Gastroesophageal sphincter (tissue), 4 donors: ENCODE measurements at regions not wholly inside any gene's neighbourhood (a gene's known extent, or its start where the extent isn't known, plus 50 kb on each side); places are given as distances from the start of the nearest gene placed in this dataset.

Experiments used
- ATAC-seq: fragments of 150-250 bp; one replicate; pipeline ENCODE4 v1.9.1; 2016; ENCODE audit warnings: mild to moderate bottlenecking, moderate library complexity
- H3K27ac ChIP-seq, 4 donors: fragments of 200-600 bp; sonication (generic) in 3 of 4; 1 replicate in 3 of 4; 2 replicates in 1 of 4; pipeline ENCODE4 v1.5.1; 2016 to 2019
- H3K27me3 ChIP-seq: fragments of 200-600 bp; sonication (generic); one replicate; pipeline ENCODE4 v1.5.1; 2019
- H3K36me3 ChIP-seq, 2 donors: fragments of 200-600 bp; sonication (generic); one replicate each; pipeline ENCODE4 v1.5.1; 2019; ENCODE audit warnings: control low read depth in 1 of 2
- H3K4me1 ChIP-seq, 3 donors: fragments of 200-600 bp; sonication (generic); 1 replicate in 2 of 3; 2 replicates in 1 of 3; pipeline ENCODE4 v1.5.1; 2016 to 2019; ENCODE audit warnings: control low read depth in 2 of 3
- H3K4me3 ChIP-seq, 2 donors: fragments of 200-600 bp; sonication (generic); one replicate each; pipeline ENCODE4 v1.5.1; 2019; ENCODE audit warnings: mild to moderate bottlenecking in 1 of 2, moderate library complexity in 1 of 2
- H3K9me3 ChIP-seq, 3 donors: fragments of 200-600 bp; sonication (generic); one replicate each; pipeline ENCODE4 v1.5.1; 2017 to 2019; ENCODE audit warnings: control low read depth in 2 of 3
- CTCF ChIP-seq, 4 experiments: fragments of 200-600 bp in 2 of 4; fragments of 450-650 bp in 2 of 4; sonication (generic) in 1 of 4; IDR thresholded peaks; one replicate each; pipeline ENCODE4 v1.5.1; 2017 to 2019; ENCODE audit warnings: antibody characterized with exemption in 4 of 4, mild to moderate bottlenecking in 2 of 4, moderate library complexity in 2 of 4
- EP300 ChIP-seq: sonication (generic); formaldehyde crosslinking; IDR thresholded peaks from one replicate; pipeline ENCODE4 v1.6.1; 2017; ENCODE audit warnings: antibody characterized with exemption, mild to moderate bottlenecking
- POLR2A ChIP-seq, 2 donors: fragments of 450-650 bp; IDR thresholded peaks; one replicate each; pipeline ENCODE4 v1.6.1; 2017; ENCODE audit warnings: antibody characterized with exemption in 2 of 2, mild to moderate bottlenecking in 2 of 2, moderate library complexity in 1 of 2
- POLR2AphosphoS5 ChIP-seq: sonication (generic); formaldehyde crosslinking; IDR thresholded peaks from one replicate; pipeline ENCODE4 v1.6.1; 2017; ENCODE audit warnings: antibody characterized with exemption
- WGBS, 2 donors: methylation state at CpG; one replicate each; pipeline ENCODE4 v1.1.5; 2018; ENCODE audit warnings: low coverage in 1 of 2; 5-methylcytosine and 5-hydroxymethylcytosine counted together

- peak; percentile 39 for ATAC-seq
- WGBS, 2 donors = 41 to 49% methylated on average over 5 of the region's 17 CpGs
- Histone ChIP-seq H3K4me1 (peaks cover 0 to 8% (median 0%) of the 10 kb centered on the region in 3 donors), H3K27me3 (no peaks in the 10 kb centered on the region), H3K36me3 (no peaks in the 10 kb centered on the region), H3K9me3 (no peaks in the 10 kb centered on the region), H3K4me3 (no peak overlapping the region), H3K27ac (no peak overlapping the region)
- TF ChIP-seq POLR2AphosphoS5 = no peak
- no peak for TF ChIP-seq POLR2A (IDR thresholded peaks at IDR 0.05)
- TF ChIP-seq EP300 = no peak
- TF ChIP-seq CTCF (IDR thresholded peaks at IDR 0.05) = no peak
Measured at GRCh38 chr2:2846332-2847208, 515.5 kb upstream of the MYT1L start.

- H3K4me1 ChIP-seq = peaks cover 0 to 8% (median 0%) of the 10 kb centered on the region in 3 donors
- ATAC-seq = no peak
- H3K27me3 ChIP-seq = no peaks in the 10 kb centered on the region
- no peak overlapping the region for H3K4me3 ChIP-seq
- 34 to 54% methylated on average over 3 of the region's 14 CpGs for WGBS, 2 donors
- no peak for TF ChIP-seq EP300
- no peak for TF ChIP-seq POLR2A (IDR thresholded peaks at IDR 0.05)
- no peak overlapping the region for H3K27ac ChIP-seq
- H3K36me3 ChIP-seq = no peaks in the 10 kb centered on the region
- no peaks in the 10 kb centered on the region for H3K9me3 ChIP-seq
Measured at GRCh38 chr2:2845806-2846315, 514.8 kb upstream of the MYT1L start.

GRCh38 chr2:2845267-2845666 is 514.2 kb upstream of the MYT1L start:
- Histone ChIP-seq H3K4me3 (no peak overlapping the region), H3K27ac (no peak overlapping the region), H3K27me3 (no peaks in the 10 kb centered on the region), H3K9me3 (no peaks in the 10 kb centered on the region), H3K4me1 (peaks cover 0 to 8% (median 0%) of the 10 kb centered on the region in 3 donors), H3K36me3 (no peaks in the 10 kb centered on the region)
- ATAC-seq = no peak
- TF ChIP-seq POLR2A (IDR thresholded peaks at IDR 0.05) (no peak), EP300 (no peak), CTCF (IDR thresholded peaks at IDR 0.05) (no peak), POLR2AphosphoS5 (no peak)
- 85 to 88% methylated on average over 9 to 10 of the region's 11 CpGs for WGBS, 2 donors

- H3K4me1 ChIP-seq = peaks cover 0 to 8% (median 0%) of the 10 kb centered on the region in 3 donors
- H3K27ac ChIP-seq = no peak overlapping the region
- no peaks in the 10 kb centered on the region for H3K9me3 ChIP-seq
- no peaks in the 10 kb centered on the region for H3K36me3 ChIP-seq
- H3K27me3 ChIP-seq = no peaks in the 10 kb centered on the region
- H3K4me3 ChIP-seq = no peak overlapping the region
- 83 to 100% methylated on average over 3 to 6 of the region's 11 CpGs for WGBS, 2 donors
- TF ChIP-seq EP300 (no peak), POLR2AphosphoS5 (no peak), POLR2A (IDR thresholded peaks at IDR 0.05) (no peak), CTCF (IDR thresholded peaks at IDR 0.05) (no peak)
- ATAC-seq = no peak
Measured at GRCh38 chr2:2843969-2844548, 513.0 kb upstream of the MYT1L start.

GRCh38 chr2:2842466-2842865 is 511.4 kb upstream of the MYT1L start:
- ATAC-seq = no peak
- Histone ChIP-seq H3K4me3 (no peak overlapping the region), H3K4me1 (peaks cover 0 to 8% (median 0%) of the 10 kb centered on the region in 3 donors), H3K36me3 (no peaks in the 10 kb centered on the region), H3K9me3 (no peaks in the 10 kb centered on the region), H3K27me3 (no peaks in the 10 kb centered on the region), H3K27ac (no peak overlapping the region)
- TF ChIP-seq POLR2A (IDR thresholded peaks at IDR 0.05) = no peak
- no peak for TF ChIP-seq POLR2AphosphoS5
- TF ChIP-seq CTCF (IDR thresholded peaks at IDR 0.05) = no peak
- no peak for TF ChIP-seq EP300
- WGBS, 2 donors = 88% methylated on average over 3 of the region's 7 CpGs; no CpG with 5 or more reads in 1 of the 2 donors
